T-cell (primary cell): ENCODE measurements at regions not wholly inside any gene's neighbourhood (a gene's known extent, or its start where the extent isn't known, plus 50 kb on each side); places are given as distances from the start of the nearest gene placed in this dataset.

Experiments used
- ATAC-seq, 4 experiments: fragments of 200-7000 bp in 3 of 4; fragments of 150-1000 bp in 1 of 4; cut with Tn5 transposase; replicated peaks in 1 of 4; 1 replicate in 3 of 4; 2 replicates in 1 of 4; pipeline ENCODE4 v1.10.0; 2021; ENCODE audit warnings: moderate library complexity in 3 of 4, mild to moderate bottlenecking in 2 of 4, moderate number of reproducible peaks in 1 of 4
- CTCF ChIA-PET, 2 donors: fragments of 300-600 bp; sonication (Branson Sonifier 250); formaldehyde crosslinking; loops; one replicate each; lab custom pipeline; 2022; ENCODE audit warnings: antibody characterized with exemption in 2 of 2; lab: Charles Lee
- POLR2A ChIA-PET, 2 donors: fragments of 300-600 bp; sonication (Branson Sonifier 250); formaldehyde crosslinking; loops; one replicate each; lab custom pipeline; 2022; ENCODE audit warnings: antibody characterized with exemption in 2 of 2; lab: Charles Lee
- DNase-seq, 35 experiments: peaks; one replicate each; pipeline versions ENCODE4 v3.0.0 to v3.0.0-alpha.2; 2013 to 2023
- H3K27ac ChIP-seq: one replicate; pipeline ENCODE4 v1.5.1; 2013; ENCODE audit warnings: low read length
- H3K27me3 ChIP-seq, 2 experiments: replicated peaks in 1 of 2; 1 replicate in 1 of 2; 2 replicates in 1 of 2; pipeline versions ENCODE4 v1.6.1 to v1.7.0; 2013; ENCODE audit warnings: low read length in 1 of 2, mixed read lengths in 1 of 2; ENCODE audit not compliant: control insufficient read depth in 2 of 2, insufficient read depth in 2 of 2; ENCODE audit errors: extremely low read depth in 1 of 2
- H3K36me3 ChIP-seq, 2 donors: 1 replicate in 1 of 2; 2 replicates in 1 of 2; pipeline versions ENCODE4 v1.6.1 to v1.7.0; 2013; ENCODE audit warnings: low read length in 1 of 2; ENCODE audit not compliant: control insufficient read depth in 2 of 2, insufficient read depth in 1 of 2; ENCODE audit errors: extremely low read depth in 1 of 2
- H3K4me1 ChIP-seq, 2 experiments: 1 replicate in 1 of 2; 2 replicates in 1 of 2; pipeline versions ENCODE4 v1.6.1 to v1.7.0; 2013; ENCODE audit warnings: low read length in 2 of 2, mixed read lengths in 1 of 2; ENCODE audit not compliant: insufficient read depth in 2 of 2, control insufficient read depth in 1 of 2; ENCODE audit errors: extremely low read depth in 1 of 2
- H3K4me3 ChIP-seq, 2 donors: 1 replicate in 1 of 2; 2 replicates in 1 of 2; pipeline versions ENCODE4 v1.5.1 to v1.7.0; 2013; ENCODE audit warnings: mild to moderate bottlenecking in 2 of 2, low read length in 1 of 2, moderate library complexity in 1 of 2; ENCODE audit not compliant: control insufficient read depth in 1 of 2; ENCODE audit errors: extremely low read depth in 1 of 2
- H3K9me3 ChIP-seq: 2 replicates; pipeline ENCODE4 v1.7.0; 2013
- H3K27ac Mint-ChIP-seq, 2 donors: one replicate each; pipeline ENCODE4 v1.8.0; 2020 to 2021; ENCODE audit warnings: mild to moderate bottlenecking in 2 of 2, mixed read lengths in 2 of 2
- H3K27me3 Mint-ChIP-seq, 2 donors: one replicate each; pipeline ENCODE4 v1.8.0; 2021 to 2022; ENCODE audit warnings: mixed read lengths in 2 of 2
- H3K36me3 Mint-ChIP-seq: one replicate; pipeline ENCODE4 v1.8.0; 2021; ENCODE audit warnings: mixed read lengths
- H3K4me1 Mint-ChIP-seq, 3 donors: one replicate each; pipeline ENCODE4 v1.8.0; 2020 to 2022; ENCODE audit warnings: mixed read lengths in 3 of 3, mild to moderate bottlenecking in 1 of 3
- H3K4me3 Mint-ChIP-seq, 3 donors: one replicate each; pipeline ENCODE4 v1.8.0; 2020 to 2022; ENCODE audit warnings: mild to moderate bottlenecking in 3 of 3, mixed read lengths in 3 of 3, moderate library complexity in 3 of 3
- H3K9me3 Mint-ChIP-seq, 3 donors: one replicate each; pipeline ENCODE4 v1.8.0; 2020 to 2022; ENCODE audit warnings: mixed read lengths in 3 of 3
- WGBS: methylation state at CpG from one replicate; pipeline ENCODE4 v1.1.5; 2013; ENCODE audit warnings: missing lambda C conversion rate; ENCODE audit not compliant: insufficient coverage; 5-methylcytosine and 5-hydroxymethylcytosine counted together

DNA sequence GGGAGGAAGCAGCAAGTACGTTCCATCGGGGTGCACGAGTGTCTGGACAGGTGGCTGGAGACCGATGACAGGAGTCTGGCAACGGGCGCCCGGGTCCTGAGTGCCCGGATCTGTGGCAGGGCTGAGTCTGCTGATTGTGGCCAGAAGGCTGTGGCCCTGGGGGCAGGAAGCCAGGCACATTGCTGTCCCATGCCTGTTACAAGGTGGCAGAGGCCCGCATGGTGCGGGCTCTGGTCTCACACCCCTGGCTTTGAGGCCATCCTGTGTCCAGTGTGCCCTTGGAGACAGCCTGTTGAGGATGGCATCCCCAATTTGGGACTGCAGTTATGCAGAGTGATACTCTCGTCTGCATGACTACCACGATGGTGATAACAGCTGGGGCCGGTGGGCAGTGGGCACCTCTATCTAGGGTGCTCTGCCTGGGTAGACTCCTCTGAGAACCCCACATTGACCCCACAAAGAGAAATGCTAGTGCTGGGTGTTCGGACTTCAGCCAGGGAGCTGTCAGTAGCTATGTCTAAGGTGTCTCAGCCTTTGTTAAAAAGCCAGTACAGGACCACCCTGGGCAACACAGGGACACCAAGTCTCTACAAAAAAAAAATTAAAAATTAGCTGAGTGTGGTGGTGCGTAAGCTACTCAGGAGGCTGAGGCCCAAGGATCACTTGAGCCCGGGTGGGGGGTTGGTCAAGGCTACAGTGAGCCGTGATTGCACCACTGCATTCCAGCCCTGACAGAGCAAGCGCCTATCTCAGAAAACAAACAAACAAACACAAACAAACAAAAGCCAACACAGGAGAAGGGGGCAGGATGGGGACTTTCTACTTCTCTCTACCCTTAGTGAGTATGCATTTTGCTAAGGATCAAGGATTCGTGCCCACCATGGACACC lies 88.3 kb downstream of the RHOB start:
- no peak overlapping the region for H3K4me3 Mint-ChIP-seq
- CTCF ChIA-PET = no interaction called here
- no peak for ATAC-seq

DNA sequence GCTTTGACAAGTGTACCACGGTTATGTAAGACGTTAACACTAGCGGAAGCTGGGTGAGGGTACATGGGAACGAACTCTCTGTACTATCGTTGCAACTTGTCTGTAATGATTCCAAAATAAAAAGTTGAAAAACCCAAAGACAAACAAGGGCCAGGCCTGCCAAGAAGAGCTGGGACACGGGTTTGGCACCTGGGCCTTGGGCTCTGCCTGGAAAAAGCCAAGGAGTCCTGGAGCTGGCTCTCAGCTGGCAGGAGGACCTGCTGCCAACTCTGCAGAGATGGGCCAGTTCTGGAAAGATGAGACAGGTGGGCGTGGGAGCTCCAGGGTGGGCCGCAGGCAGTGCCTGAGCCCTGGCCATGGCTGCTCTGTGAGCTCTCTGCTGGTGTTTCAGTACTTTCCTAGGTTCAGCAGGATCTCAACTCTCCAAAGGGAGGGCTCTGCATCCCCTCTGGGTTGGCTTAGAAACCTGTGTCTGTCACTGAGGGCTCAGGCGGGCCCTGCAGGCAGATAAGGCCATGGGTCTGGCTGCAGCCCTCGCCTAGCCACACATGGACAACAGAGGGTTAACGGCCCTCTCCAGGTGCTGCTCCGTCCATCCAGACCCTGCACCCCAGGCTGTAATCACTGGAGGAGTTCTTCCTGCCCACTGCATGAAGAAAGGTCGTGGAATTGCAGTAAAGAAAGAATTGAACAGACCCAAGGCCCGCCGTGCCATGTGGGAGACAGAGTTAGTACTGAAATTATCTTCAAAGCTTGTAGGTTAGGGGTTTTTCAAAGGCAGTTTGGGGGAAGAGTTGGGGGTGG lies 89.9 kb downstream of the RHOB start:
- Histone ChIP-seq H3K9me3 (no peaks in the 10 kb centered on the region), H3K4me1 (no peaks in the 10 kb centered on the region), H3K36me3 (no peaks in the 10 kb centered on the region), H3K27ac (no peak overlapping the region), H3K4me3 (no peak overlapping the region), H3K27me3 (peaks cover 0 to 43% of the 10 kb centered on the region in 2 experiments)
- DNase-seq = no peak
- CTCF ChIA-PET = no interaction called here
- Mint-ChIP-seq H3K4me1 (no peaks in the 10 kb centered on the region), H3K36me3 (no peaks in the 10 kb centered on the region), H3K9me3 (no peaks in the 10 kb centered on the region), H3K4me3 (no peak overlapping the region), H3K27ac (no peak overlapping the region), H3K27me3 (peaks cover 0 to 5% of the 10 kb centered on the region in 2 donors)
- no peak for ATAC-seq
- POLR2A ChIA-PET = interaction anchor here in 1 of 2 donors (0.6 kb wide), 1 partner anchor 27 kb away, joined by 3 read pairs; no protein-coding TSS in a partner anchor
- WGBS = 90% methylated on average over 10 of the region's 15 CpGs

More for the DNA sequence above, 88.3 kb downstream of the RHOB start:
- 89% methylated on average over 12 of the region's 19 CpGs for WGBS
- Mint-ChIP-seq H3K36me3 (no peaks in the 10 kb centered on the region), H3K27ac (no peak overlapping the region), H3K27me3 (peaks cover 0 to 2% of the 10 kb centered on the region in 2 donors), H3K4me1 (no peaks in the 10 kb centered on the region), H3K9me3 (no peaks in the 10 kb centered on the region)
- Histone ChIP-seq H3K36me3 (no peaks in the 10 kb centered on the region), H3K27ac (no peak overlapping the region), H3K4me1 (no peaks in the 10 kb centered on the region), H3K27me3 (peaks cover 0 to 32% of the 10 kb centered on the region in 2 experiments), H3K4me3 (no peak overlapping the region), H3K9me3 (no peaks in the 10 kb centered on the region)
- no peak for DNase-seq
- POLR2A ChIA-PET = no interaction called here

DNA sequence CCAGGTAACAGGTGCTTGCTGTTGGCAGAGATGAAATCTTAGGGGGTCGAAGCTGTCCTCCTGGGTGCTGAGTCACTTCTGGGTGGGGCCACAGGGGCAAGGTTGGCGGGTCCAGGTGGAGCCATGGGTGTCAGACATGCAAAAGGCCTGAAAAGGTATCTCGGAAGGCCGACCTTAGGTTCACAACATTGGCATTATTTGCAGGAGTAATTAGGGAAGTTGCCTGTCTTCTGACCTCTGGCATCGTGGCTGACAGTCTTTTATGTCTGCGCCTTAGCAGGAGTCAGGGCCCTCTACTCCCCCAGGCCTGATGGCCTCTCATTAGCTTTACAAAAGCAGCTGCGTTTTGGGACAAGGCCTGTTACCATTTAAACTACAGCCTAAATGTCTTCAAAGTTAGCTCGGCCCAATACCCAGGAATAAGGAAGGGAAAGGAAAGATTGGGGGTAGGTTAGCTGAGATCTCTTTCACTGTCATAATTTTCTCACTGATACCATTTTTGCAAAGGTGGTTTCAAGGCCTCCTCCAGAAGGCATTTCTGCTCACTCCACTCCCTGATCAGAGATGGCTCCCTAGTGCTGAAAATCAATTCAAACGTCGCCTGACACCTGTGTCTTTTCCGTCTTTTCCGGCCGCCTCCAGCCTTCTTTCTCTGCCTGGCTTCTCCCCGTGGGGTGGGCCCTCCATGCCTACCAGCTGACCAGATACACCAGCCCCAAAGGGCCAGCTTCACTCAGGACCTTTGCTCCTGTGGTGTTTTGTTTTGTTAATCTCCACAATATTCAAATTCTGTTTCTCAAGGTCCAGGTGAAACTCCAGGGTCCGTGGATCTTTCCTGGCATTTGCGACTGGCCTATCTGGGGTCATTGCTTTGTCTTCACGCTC lies 90.8 kb downstream of the RHOB start:
- Histone ChIP-seq H3K4me3 (no peak overlapping the region), H3K36me3 (no peaks in the 10 kb centered on the region), H3K4me1 (no peaks in the 10 kb centered on the region), H3K9me3 (no peaks in the 10 kb centered on the region), H3K27ac (no peak overlapping the region), H3K27me3 (peaks cover 0 to 45% of the 10 kb centered on the region in 2 experiments)
- H3K27me3 Mint-ChIP-seq = peaks cover 0 to 6% of the 10 kb centered on the region in 2 donors
- WGBS = 81% methylated on average over 6 of the region's 17 CpGs
- H3K9me3 Mint-ChIP-seq = no peaks in the 10 kb centered on the region
- ATAC-seq (no peak), DNase-seq (no peak)
- no peak overlapping the region for H3K4me3 Mint-ChIP-seq
- H3K36me3 Mint-ChIP-seq = no peaks in the 10 kb centered on the region
- ChIA-PET POLR2A (no interaction called here), CTCF (no interaction called here)
- no peaks in the 10 kb centered on the region for H3K4me1 Mint-ChIP-seq
- H3K27ac Mint-ChIP-seq = no peak overlapping the region

DNA sequence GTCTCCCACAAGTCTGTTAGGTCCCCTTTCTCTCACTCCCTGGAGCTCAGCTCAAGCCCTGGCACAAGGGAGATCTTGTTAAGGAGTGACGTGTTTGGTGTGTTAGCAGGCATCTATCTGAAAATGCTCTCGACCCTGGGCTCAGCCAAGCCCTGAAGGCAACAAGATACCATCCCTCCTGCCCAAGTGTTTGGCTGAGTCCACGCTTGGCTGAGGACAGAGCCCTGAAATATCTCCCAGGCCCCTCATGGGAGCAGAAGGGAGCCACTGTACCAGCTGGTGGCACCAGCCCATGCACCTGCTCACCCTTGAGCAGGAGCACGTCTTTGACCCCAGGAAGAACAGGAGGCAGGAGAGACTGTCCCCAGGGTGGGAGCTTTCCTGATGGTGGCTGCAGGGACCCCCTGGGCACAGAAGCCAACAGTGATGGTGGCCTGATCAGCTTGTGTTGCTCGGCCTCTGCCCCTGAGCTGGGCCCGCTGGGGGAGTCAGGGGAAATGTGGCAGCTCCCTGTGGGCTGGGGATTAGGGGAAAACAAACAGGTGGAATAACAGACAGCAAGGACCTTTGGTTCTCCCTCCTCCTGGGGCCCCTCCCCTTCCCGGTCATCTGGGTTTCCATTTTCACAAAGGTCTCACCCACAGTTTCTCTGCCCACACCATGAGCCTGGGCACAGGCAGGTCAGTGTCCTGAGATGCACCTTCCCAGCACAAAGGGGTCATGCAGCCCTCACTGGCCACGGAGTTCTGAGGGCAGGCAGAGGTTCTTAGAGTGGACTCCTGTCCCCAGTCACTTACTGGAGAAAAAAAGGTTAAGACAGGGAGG lies 91.6 kb downstream of the RHOB start:
- 75% methylated on average over 5 of the region's 8 CpGs for WGBS
- ATAC-seq (no peak), DNase-seq (no peak)
- Histone ChIP-seq H3K36me3 (no peaks in the 10 kb centered on the region), H3K27me3 (peaks cover 0 to 46% of the 10 kb centered on the region in 2 experiments), H3K27ac (no peak overlapping the region), H3K4me1 (no peaks in the 10 kb centered on the region), H3K4me3 (no peak overlapping the region), H3K9me3 (no peaks in the 10 kb centered on the region)
- Mint-ChIP-seq H3K4me3 (no peak overlapping the region), H3K27me3 (peaks cover 0 to 6% of the 10 kb centered on the region in 2 donors), H3K4me1 (no peaks in the 10 kb centered on the region), H3K27ac (no peak overlapping the region), H3K9me3 (no peaks in the 10 kb centered on the region), H3K36me3 (no peaks in the 10 kb centered on the region)
- ChIA-PET POLR2A (no interaction called here), CTCF (no interaction called here)

DNA sequence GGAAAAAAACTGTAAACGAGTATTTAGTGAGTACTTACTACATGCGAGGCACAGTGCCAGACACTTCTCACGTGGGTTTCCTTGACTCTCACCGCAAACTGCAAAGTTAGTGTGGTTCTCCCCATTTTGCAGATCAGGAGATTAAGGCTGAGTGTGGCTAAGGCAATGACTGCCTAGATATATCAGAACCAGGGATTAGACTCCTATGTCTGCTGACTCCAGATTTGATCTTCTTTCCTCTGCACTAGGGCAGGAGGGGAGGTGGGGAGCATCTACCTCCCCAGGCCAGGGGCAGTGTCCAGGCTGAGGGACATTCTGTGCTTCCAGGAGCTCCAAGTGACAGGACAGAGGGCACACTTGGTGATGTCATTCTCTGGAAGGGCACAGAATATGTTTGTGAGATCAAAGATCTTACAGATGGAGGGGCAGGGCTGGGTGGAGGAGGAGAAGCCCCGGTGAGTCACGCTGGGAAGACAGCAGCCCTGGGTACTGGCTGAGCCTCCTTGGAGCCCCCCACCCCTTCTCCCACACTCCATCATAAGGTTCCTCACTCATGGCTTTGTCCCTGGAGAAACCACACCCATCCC lies 92.4 kb downstream of the RHOB start:
- peaks cover 0 to 43% of the 10 kb centered on the region in 2 experiments for H3K27me3 ChIP-seq
- Mint-ChIP-seq H3K9me3 (no peaks in the 10 kb centered on the region), H3K4me1 (no peaks in the 10 kb centered on the region), H3K4me3 (no peak overlapping the region), H3K36me3 (no peaks in the 10 kb centered on the region), H3K27me3 (peaks cover 0 to 4% of the 10 kb centered on the region in 2 donors), H3K27ac (no peak overlapping the region)
- CTCF ChIA-PET = no interaction called here
- H3K9me3 ChIP-seq = no peaks in the 10 kb centered on the region
- POLR2A ChIA-PET = no interaction called here
- no peak overlapping the region for H3K27ac ChIP-seq
- ATAC-seq (no peak), DNase-seq (no peak)
- H3K4me1 ChIP-seq = no peaks in the 10 kb centered on the region
- 47% methylated on average over 4 of the region's 6 CpGs for WGBS
- no peak overlapping the region for H3K4me3 ChIP-seq
- H3K36me3 ChIP-seq = no peaks in the 10 kb centered on the region
